ENCODE measurements at regions not wholly inside any gene's neighbourhood (a gene's known extent, or its start where the extent isn't known, plus 50 kb on each side); places are given as distances from the start of the nearest gene placed in this dataset.

GRCh38 chr6:92888316-92888715 is 531.0 kb downstream of the EPHA7 start:
- DNase-seq (ENCODE audit: low spot score) (no peak), ATAC-seq (ENCODE audit: low FRiP score) (no peak)
- no peak for TF ChIP-seq CTCF (IDR thresholded peaks at IDR 0.05)

GRCh38 chr6:92887871-92888270 is 531.5 kb downstream of the EPHA7 start:
- no peak for TF ChIP-seq CTCF (IDR thresholded peaks at IDR 0.05)
- ATAC-seq (ENCODE audit: low FRiP score) (no peak), DNase-seq (ENCODE audit: low spot score) (no peak)

GRCh38 chr6:92879526-92879925 is 539.8 kb downstream of the EPHA7 start:
- no peak for DNase-seq (ENCODE audit: low spot score)
- ATAC-seq (ENCODE audit: low FRiP score): no peak
- TF ChIP-seq CTCF (IDR thresholded peaks at IDR 0.05): no peak

- no peak for TF ChIP-seq CTCF (IDR thresholded peaks at IDR 0.05)
- DNase-seq (ENCODE audit: low spot score): no peak
- no peak for ATAC-seq (ENCODE audit: low FRiP score)
These were observed 554.3 kb downstream of the EPHA7 start for GRCh38 chr6:92864966-92865555.

GRCh38 chr6:92849636-92850035 is 569.7 kb downstream of the EPHA7 start:
- TF ChIP-seq CTCF (IDR thresholded peaks at IDR 0.05): no peak
- no peak for ATAC-seq (ENCODE audit: low FRiP score)
- no peak for DNase-seq (ENCODE audit: low spot score)

GRCh38 chr6:92848901-92849300 is 570.5 kb downstream of the EPHA7 start:
- DNase-seq (ENCODE audit: low spot score) (no peak), ATAC-seq (ENCODE audit: low FRiP score) (no peak)
- no peak for TF ChIP-seq CTCF (IDR thresholded peaks at IDR 0.05)

- ATAC-seq (ENCODE audit: low FRiP score) (no peak), DNase-seq (ENCODE audit: low spot score) (no peak)
- no peak for TF ChIP-seq CTCF (IDR thresholded peaks at IDR 0.05)
These were observed 570.9 kb downstream of the EPHA7 start for GRCh38 chr6:92848459-92848858.
